ENCODE measurements at regions not wholly inside any gene's neighbourhood (a gene's known extent, or its start where the extent isn't known, plus 50 kb on each side); places are given as distances from the start of the nearest gene placed in this dataset.

- Mint-ChIP-seq H3K36me3 (ENCODE audit: insufficient read depth, unreplicated experiment) (no peaks in the 10 kb centered on the region), H3K27me3 (ENCODE audit: unreplicated experiment) (no peaks in the 10 kb centered on the region), H3K4me3 (ENCODE audit: low read depth, unreplicated experiment) (no peak overlapping the region), H3K27ac (ENCODE audit: unreplicated experiment) (no peak overlapping the region), H3K4me1 (ENCODE audit: low read depth, unreplicated experiment) (peaks cover 9% of the 10 kb centered on the region), H3K9me3 (ENCODE audit: low read depth, unreplicated experiment) (no peaks in the 10 kb centered on the region)
- intact Hi-C loops (cut with micrococcal nuclease; ENCODE audit: unreplicated experiment), result no loop called here
- CTCF ChIA-PET, result no interaction called here
- no peak for TF ChIP-seq CTCF (IDR thresholded peaks at IDR 0.05; ENCODE audit: unreplicated experiment)
- DNase-seq, result no peak
- BruUV-seq (replicated peaks), result no TSS peak
These were observed 81.7 kb upstream of the AFDN start for GRCh38 chr6:167744681-167745669.

GRCh38 chr6:167745670-167746389 is 80.9 kb upstream of the AFDN start:
- Mint-ChIP-seq H3K36me3 (ENCODE audit: insufficient read depth, unreplicated experiment) (no peaks in the 10 kb centered on the region), H3K27ac (ENCODE audit: unreplicated experiment) (no peak overlapping the region), H3K9me3 (ENCODE audit: low read depth, unreplicated experiment) (no peaks in the 10 kb centered on the region), H3K4me1 (ENCODE audit: low read depth, unreplicated experiment) (peaks cover 15% of the 10 kb centered on the region), H3K27me3 (ENCODE audit: unreplicated experiment) (no peaks in the 10 kb centered on the region), H3K4me3 (ENCODE audit: low read depth, unreplicated experiment) (no peak overlapping the region)
- CTCF ChIA-PET, result no interaction called here
- no peak for DNase-seq
- no peak for TF ChIP-seq CTCF (IDR thresholded peaks at IDR 0.05; ENCODE audit: unreplicated experiment)
- no TSS peak for BruUV-seq (replicated peaks)
- intact Hi-C loops (cut with micrococcal nuclease; ENCODE audit: unreplicated experiment), result no loop called here

GRCh38 chr6:167746390-167746907 is 80.3 kb upstream of the AFDN start:
- Mint-ChIP-seq H3K9me3 (ENCODE audit: low read depth, unreplicated experiment) (no peaks in the 10 kb centered on the region), H3K36me3 (ENCODE audit: insufficient read depth, unreplicated experiment) (no peaks in the 10 kb centered on the region), H3K27me3 (ENCODE audit: unreplicated experiment) (no peaks in the 10 kb centered on the region), H3K4me1 (ENCODE audit: low read depth, unreplicated experiment) (peaks cover 21% of the 10 kb centered on the region), H3K4me3 (ENCODE audit: low read depth, unreplicated experiment) (no peak overlapping the region), H3K27ac (ENCODE audit: unreplicated experiment) (no peak overlapping the region)
- BruUV-seq (replicated peaks), result no TSS peak
- no peak for DNase-seq
- no peak for TF ChIP-seq CTCF (IDR thresholded peaks at IDR 0.05; ENCODE audit: unreplicated experiment)
- intact Hi-C loops (cut with micrococcal nuclease; ENCODE audit: unreplicated experiment), result no loop called here
- CTCF ChIA-PET, result no interaction called here

- DNase-seq, result no peak
- CTCF ChIA-PET, result no interaction called here
- intact Hi-C loops (cut with micrococcal nuclease; ENCODE audit: unreplicated experiment), result no loop called here
- H3K4me3 Mint-ChIP-seq (ENCODE audit: low read depth, unreplicated experiment), result no peak overlapping the region
- TF ChIP-seq CTCF (IDR thresholded peaks at IDR 0.05; ENCODE audit: unreplicated experiment), result no peak
- no peaks in the 10 kb centered on the region for H3K9me3 Mint-ChIP-seq (ENCODE audit: low read depth, unreplicated experiment)
- H3K27ac Mint-ChIP-seq (ENCODE audit: unreplicated experiment), result no peak overlapping the region
- H3K27me3 Mint-ChIP-seq (ENCODE audit: unreplicated experiment), result no peaks in the 10 kb centered on the region
- peaks cover 26% of the 10 kb centered on the region for H3K4me1 Mint-ChIP-seq (ENCODE audit: low read depth, unreplicated experiment)
- BruUV-seq (replicated peaks), result no TSS peak
- no peaks in the 10 kb centered on the region for H3K36me3 Mint-ChIP-seq (ENCODE audit: insufficient read depth, unreplicated experiment)
These were observed 79.7 kb upstream of the AFDN start for GRCh38 chr6:167746975-167747374.
